GM12878 (cell line): ENCODE measurements at regions not wholly inside any gene's neighbourhood (a gene's known extent, or its start where the extent isn't known, plus 50 kb on each side); places are given as distances from the start of the nearest gene placed in this dataset.

Experiments used
- ATAC-seq: fragments of 200-7000 bp; cut with Tn5 transposase; 3 replicates; pipeline ENCODE4 v1.9.1; 2020; ENCODE audit warnings: mild to moderate bottlenecking, moderate library complexity
- BruUV-seq: library from RNA; stranded (reverse); fragments of 400-500 nt; replicated peaks from 2 replicates; lab custom pipeline; 2021; lab: Mats Ljungman, UMichigan
- CTCF ChIA-PET: fragments of 300-600 bp; sonication (Branson Sonifier 250); formaldehyde crosslinking; extraction: SDS; loops from one replicate; lab custom pipeline; 2021; ENCODE audit warnings: inconsistent platforms; lab: Yijun Ruan, JAX
- POLR2A ChIA-PET: fragments of 350-600 bp; formaldehyde crosslinking; extraction: SDS; loops from one replicate; lab custom pipeline; 2021; ENCODE audit warnings: inconsistent platforms; lab: Charles Lee
- RAD21 ChIA-PET: fragments of 300-600 bp; sonication (Branson Sonifier 250); formaldehyde crosslinking; loops from one replicate; lab custom pipeline; 2023; ENCODE audit warnings: antibody characterized with exemption; ENCODE audit not compliant: unreplicated experiment; lab: Charles Lee
- SMC1A ChIA-PET: fragments of 300-600 bp; sonication (Branson Sonifier 250); formaldehyde crosslinking; loops from one replicate; lab custom pipeline; 2023; ENCODE audit not compliant: unreplicated experiment, uncharacterized antibody; lab: Charles Lee
- DNase-seq: peaks from one replicate; pipeline ENCODE4 v3.0.0-alpha.2; 2011; ENCODE audit warnings: low read depth, low spot score
- FAIRE-seq: peaks from 3 replicates; lab custom pipeline; 2011; peaks lifted over from hg19 to GRCh38; lab: Jason Lieb, UNC
- H2AFZ ChIP-seq: 2 replicates; pipeline ENCODE4 v1.6.0; 2011; ENCODE audit warnings: low read depth, low read length, control low read depth; ENCODE audit not compliant: control insufficient read depth
- H3K27ac ChIP-seq: 2 replicates; pipeline ENCODE4 v1.5.1; 2011; ENCODE audit warnings: control low read depth; ENCODE audit not compliant: control insufficient read depth, insufficient read depth
- H3K27me3 ChIP-seq, 2 experiments: replicated peaks in 1 of 2; 2 replicates each; pipeline versions ENCODE4 v1.6.0 to v1.6.1; 2011; ENCODE audit warnings: low read length in 1 of 2; ENCODE audit not compliant: control insufficient read depth in 2 of 2, insufficient read depth in 2 of 2
- H3K36me3 ChIP-seq, 2 experiments: 2 replicates each; pipeline ENCODE4 v1.5.1; 2011; ENCODE audit warnings: low read length in 1 of 2; ENCODE audit not compliant: control insufficient read depth in 2 of 2, insufficient read depth in 2 of 2
- H3K4me1 ChIP-seq: 2 replicates; pipeline ENCODE4 v1.6.1; 2011; ENCODE audit warnings: mild to moderate bottlenecking, low read length, moderate library complexity, mixed read lengths; ENCODE audit not compliant: control insufficient read depth, insufficient read depth
- H3K4me2 ChIP-seq: 2 replicates; pipeline ENCODE4 v1.6.0; 2011; ENCODE audit warnings: control low read depth; ENCODE audit not compliant: control insufficient read depth, insufficient read depth
- H3K4me3 ChIP-seq: fragments of 200-600 bp; sonication (generic); 2 replicates; pipeline ENCODE4 v1.5.1; 2016
- H3K79me2 ChIP-seq: 2 replicates; pipeline ENCODE4 v1.6.0; 2011; ENCODE audit warnings: low read length; ENCODE audit not compliant: control insufficient read depth, insufficient read depth
- H3K9ac ChIP-seq: 2 replicates; pipeline ENCODE4 v1.8.0; 2011; ENCODE audit warnings: low read length, control low read depth, mixed read lengths; ENCODE audit not compliant: control insufficient read depth, insufficient read depth
- H3K9me3 ChIP-seq: replicated peaks from 3 replicates; pipeline ENCODE4 v1.5.1; 2011; ENCODE audit warnings: mild to moderate bottlenecking, low read length; ENCODE audit not compliant: control insufficient read depth, insufficient read depth
- H4K20me1 ChIP-seq: 2 replicates; pipeline ENCODE4 v1.6.0; 2011; ENCODE audit not compliant: control insufficient read depth, insufficient read depth
- ASH2L ChIP-seq: fragments of 300-600, 200-600 bp; sonication (generic); IDR thresholded peaks from 2 replicates; pipeline ENCODE4 v1.6.1; 2017; ENCODE audit warnings: low read depth, mild to moderate bottlenecking, borderline replicate concordance
- BRCA1 ChIP-seq: IDR thresholded peaks from 2 replicates; pipeline ENCODE4 v1.6.1; 2011; ENCODE audit warnings: low read depth, low read length, improper control_type of control experiment
- CBFB ChIP-seq: IDR thresholded peaks from 2 replicates; pipeline ENCODE4 v1.6.1; 2016; ENCODE audit warnings: antibody characterized with exemption, low read depth
- DPF2 ChIP-seq: fragments of 450-650 bp; IDR thresholded peaks from 2 replicates; pipeline ENCODE4 v1.6.1; 2017; ENCODE audit warnings: mild to moderate bottlenecking
- EED ChIP-seq: sonication (generic); IDR thresholded peaks from 2 replicates; pipeline ENCODE4 v1.6.1; 2016; ENCODE audit warnings: antibody characterized with exemption, low read depth
- FOS ChIP-seq: IDR thresholded peaks from 3 replicates; pipeline ENCODE4 v1.6.1; 2011; ENCODE audit warnings: borderline replicate concordance; ENCODE audit not compliant: insufficient read length; ENCODE audit errors: extremely low read depth
- HDAC6 ChIP-seq: fragments of 200-600 bp; sonication (generic); IDR thresholded peaks from one replicate; pipeline ENCODE4 v1.8.0; 2017; ENCODE audit warnings: antibody characterized with exemption; ENCODE audit not compliant: unreplicated experiment
- SMARCA5 ChIP-seq: fragments of 450-650 bp; IDR thresholded peaks from 2 replicates; pipeline ENCODE4 v1.6.1; 2017; ENCODE audit warnings: mild to moderate bottlenecking
- SPI1 ChIP-seq: IDR thresholded peaks from 2 replicates; pipeline ENCODE4 v1.6.1; 2011; ENCODE audit warnings: low read depth, mild to moderate bottlenecking, low read length, moderate library complexity, borderline replicate concordance; ENCODE audit not compliant: insufficient read depth
- SUZ12 ChIP-seq: fragments of 200-600 bp; sonication (generic); IDR thresholded peaks from one replicate; pipeline ENCODE4 v1.6.1; 2018; ENCODE audit warnings: antibody characterized with exemption, mild to moderate bottlenecking; ENCODE audit not compliant: unreplicated experiment
- TAF1 ChIP-seq: IDR thresholded peaks from 2 replicates; pipeline ENCODE4 v1.6.1; 2011; ENCODE audit warnings: mild to moderate bottlenecking, low read depth, low read length, borderline replicate concordance
- WRNIP1 ChIP-seq: IDR thresholded peaks from 2 replicates; pipeline ENCODE4 v1.6.1; 2011; ENCODE audit warnings: low read depth, low read length, improper control_type of control experiment, borderline replicate concordance
- ZNF24 ChIP-seq: fragments of 450-650 bp; IDR thresholded peaks from 2 replicates; pipeline ENCODE4 v1.6.1; 2017; ENCODE audit warnings: antibody characterized with exemption, mild to moderate bottlenecking
- WGBS: methylation state at CpG from one replicate; pipeline ENCODE4 v1.1.6; 2016; ENCODE audit warnings: low lambda C conversion rate; ENCODE audit not compliant: insufficient replicate concordance, insufficient coverage; ENCODE audit errors: missing lambda C conversion rate; 5-methylcytosine and 5-hydroxymethylcytosine counted together
- in situ Hi-C: fragments of 300-500 bp; cut with MboI; formaldehyde crosslinking; loops from 9 replicates; pipeline ENCODE4 v1.14.3; 2018; ENCODE audit warnings: mixed read lengths
- intact Hi-C: fragments of 100-400 bp; cut with micrococcal nuclease; formaldehyde crosslinking; loops from one replicate; pipeline ENCODE4 v1.14.2; 2022; ENCODE audit not compliant: unreplicated experiment
- TF ChIP-seq, protein P1 (sequence below): fragments of 450-650 bp; IDR thresholded peaks from 2 replicates; pipeline ENCODE4 v1.6.1; 2016; ENCODE audit warnings: mild to moderate bottlenecking

DNA sequence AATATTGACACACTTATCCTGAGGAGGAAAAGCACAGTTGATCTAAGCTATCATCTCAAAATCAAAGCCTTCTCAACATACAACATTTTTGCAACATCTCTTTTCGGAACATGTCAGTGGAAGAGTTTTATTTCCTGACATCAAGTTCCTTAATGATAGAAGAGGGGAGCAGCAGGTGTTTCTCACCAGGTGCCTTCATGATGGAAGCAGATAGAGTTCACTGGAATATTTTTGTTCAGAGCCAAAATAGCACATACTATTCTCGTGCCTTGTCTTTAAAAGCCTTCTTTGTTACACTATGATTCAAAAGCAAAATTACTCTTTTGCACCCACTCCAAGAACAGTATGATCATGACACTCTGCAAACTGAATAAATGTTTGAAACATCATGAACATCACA is 176.9 kb upstream of the CCNG1 start:
- in situ Hi-C loops: no loop called here
- Histone ChIP-seq H3K4me1 (no peaks in the 10 kb centered on the region), H3K27ac (no peak overlapping the region), H3K9ac (no peak overlapping the region)
- FAIRE-seq: no peak
- TF ChIP-seq HDAC6 (no peak), CBFB (no peak), WRNIP1 (no peak), EED (no peak), TAF1 (no peak), FOS (no peak), DPF2 (no peak), BRCA1 (no peak), SMARCA5 (no peak), ZNF24 (no peak), ASH2L (no peak), SUZ12 (no peak), SPI1 (no peak)
- TF ChIP-seq, protein P1, sequence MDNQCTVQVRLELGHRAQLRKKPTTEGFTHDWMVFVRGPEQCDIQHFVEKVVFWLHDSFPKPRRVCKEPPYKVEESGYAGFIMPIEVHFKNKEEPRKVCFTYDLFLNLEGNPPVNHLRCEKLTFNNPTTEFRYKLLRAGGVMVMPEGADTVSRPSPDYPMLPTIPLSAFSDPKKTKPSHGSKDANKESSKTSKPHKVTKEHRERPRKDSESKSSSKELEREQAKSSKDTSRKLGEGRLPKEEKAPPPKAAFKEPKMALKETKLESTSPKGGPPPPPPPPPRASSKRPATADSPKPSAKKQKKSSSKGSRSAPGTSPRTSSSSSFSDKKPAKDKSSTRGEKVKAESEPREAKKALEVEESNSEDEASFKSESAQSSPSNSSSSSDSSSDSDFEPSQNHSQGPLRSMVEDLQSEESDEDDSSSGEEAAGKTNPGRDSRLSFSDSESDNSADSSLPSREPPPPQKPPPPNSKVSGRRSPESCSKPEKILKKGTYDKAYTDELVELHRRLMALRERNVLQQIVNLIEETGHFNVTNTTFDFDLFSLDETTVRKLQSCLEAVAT: no peak
- TF ChIP-seq, all 136 proteins: peak for 0
- no peak for DNase-seq
- no peak for ATAC-seq
- SMC1A ChIA-PET: no interaction called here
- Histone ChIP-seq H4K20me1 (no peaks in the 10 kb centered on the region), H3K79me2 (no peaks in the 10 kb centered on the region), H3K9me3 (no peaks in the 10 kb centered on the region), H3K36me3 (no peaks in the 10 kb centered on the region), H3K27me3 (no peaks in the 10 kb centered on the region), H2AFZ (no peak overlapping the region), H3K4me2 (no peak overlapping the region), H3K4me3 (no peak overlapping the region)
- RAD21 ChIA-PET: no interaction called here
- intact Hi-C loops: no loop called here
- POLR2A ChIA-PET: no interaction called here
- CTCF ChIA-PET: no interaction called here
- 37% methylated on average over 2 of the region's 2 CpGs for whole genome bisulfite sequencing
- BruUV-seq: no TSS peak
